Activated CD8-positive, alpha-beta memory T cell treated with anti-CD3 and anti-CD28 coated beads for 1 hour (primary cell): ENCODE measurements at regions not wholly inside any gene's neighbourhood (a gene's known extent, or its start where the extent isn't known, plus 50 kb on each side); places are given as distances from the start of the nearest gene placed in this dataset.
"Not testable (repeated sequence)": the region's sequence is repeated elsewhere in the genome, so short reads cannot be mapped to it uniquely, and the experiment has no call there.

Experiments used
- DNase-seq, 2 donors: peaks; one replicate each; pipeline ENCODE4 v3.0.0-alpha.2; 2020; ENCODE audit warnings: low read depth in 1 of 2; ENCODE audit errors: extremely low read depth in 1 of 2

- no peak for DNase-seq
These were observed 398.8 kb upstream of the ATP10A start for GRCh38 chr15:26261966-26262365.

- no peak for DNase-seq
These were observed 398.3 kb upstream of the ATP10A start for GRCh38 chr15:26261413-26261812.

- DNase-seq = no peak
These were observed 397.5 kb upstream of the ATP10A start for GRCh38 chr15:26260517-26261133.

- DNase-seq = no peak
These were observed 396.5 kb upstream of the ATP10A start for GRCh38 chr15:26259581-26259980.

- not testable (repeated sequence) for DNase-seq
These were observed 381.7 kb upstream of the ATP10A start for GRCh38 chr15:26244782-26245181.

GRCh38 chr15:26243382-26243781 lies 380.3 kb upstream of the ATP10A start:
- DNase-seq = no peak

- DNase-seq = no peak
These were observed 379.5 kb upstream of the ATP10A start for GRCh38 chr15:26242565-26243071.

- DNase-seq = no peak
These were observed 372.7 kb upstream of the ATP10A start for GRCh38 chr15:26235864-26236263.

- no peak for DNase-seq
These were observed 372.0 kb upstream of the ATP10A start for GRCh38 chr15:26234976-26235767.

- no peak for DNase-seq
These were observed 369.6 kb upstream of the ATP10A start for GRCh38 chr15:26232691-26233090.

GRCh38 chr15:26231096-26231495 lies 368.0 kb upstream of the ATP10A start:
- DNase-seq = no peak

GRCh38 chr15:26224266-26224665 lies 361.1 kb upstream of the ATP10A start:
- no peak for DNase-seq

GRCh38 chr15:26223720-26224119 lies 360.6 kb upstream of the ATP10A start:
- DNase-seq = no peak

- no peak for DNase-seq
These were observed 359.7 kb upstream of the ATP10A start for GRCh38 chr15:26222781-26223180.

- DNase-seq = not testable (repeated sequence)
These were observed 353.9 kb upstream of the ATP10A start for GRCh38 chr15:26217043-26217442.

- no peak for DNase-seq
These were observed 351.2 kb upstream of the ATP10A start for GRCh38 chr15:26214290-26214689.

- DNase-seq = no peak
These were observed 350.3 kb upstream of the ATP10A start for GRCh38 chr15:26213427-26213826.

- DNase-seq = no peak
These were observed 349.0 kb upstream of the ATP10A start for GRCh38 chr15:26212109-26212508.

GRCh38 chr15:26210980-26211379 lies 347.9 kb upstream of the ATP10A start:
- DNase-seq = no peak

- no peak for DNase-seq
These were observed 338.2 kb upstream of the ATP10A start for GRCh38 chr15:26201177-26201858.

GRCh38 chr15:26200427-26200826 lies 337.3 kb upstream of the ATP10A start:
- no peak for DNase-seq

- no peak for DNase-seq
These were observed 334.6 kb upstream of the ATP10A start for GRCh38 chr15:26197719-26198118.
